BLaER1 (cell line): ENCODE measurements at regions not wholly inside any gene's neighbourhood (a gene's known extent, or its start where the extent isn't known, plus 50 kb on each side); places are given as distances from the start of the nearest gene placed in this dataset.

Source experiments
- H3K27ac ChIP-seq: shearing (Covaris generic); formaldehyde crosslinking; 2 replicates; pipeline ENCODE4 v1.8.1; 2022
- H3K27me3 ChIP-seq: shearing (Covaris generic); formaldehyde crosslinking; 2 replicates; pipeline ENCODE4 v1.8.1; 2022
- H3K36me3 ChIP-seq: shearing (Covaris generic); formaldehyde crosslinking; 2 replicates; pipeline ENCODE4 v1.8.1; 2022
- H3K4me1 ChIP-seq: shearing (Covaris generic); formaldehyde crosslinking; 2 replicates; pipeline ENCODE4 v1.8.1; 2022
- H3K4me2 ChIP-seq: shearing (Covaris generic); formaldehyde crosslinking; 2 replicates; pipeline ENCODE4 v1.8.1; 2022
- H3K4me3 ChIP-seq: shearing (Covaris generic); formaldehyde crosslinking; 2 replicates; pipeline ENCODE4 v1.8.1; 2022
- H3K9ac ChIP-seq: shearing (Covaris generic); formaldehyde crosslinking; 2 replicates; pipeline ENCODE4 v1.8.1; 2022
- H3K9me3 ChIP-seq: shearing (Covaris generic); formaldehyde crosslinking; 2 replicates; pipeline ENCODE4 v1.8.1; 2022
- H4K20me1 ChIP-seq: shearing (Covaris generic); formaldehyde crosslinking; 2 replicates; pipeline ENCODE4 v1.8.1; 2022
- Cebpa-rat ChIP-seq: shearing (Covaris generic); IDR thresholded peaks from 2 replicates; pipeline ENCODE4 v1.8.1; 2022

- Histone ChIP-seq H3K27me3 (no peaks in the 10 kb centered on the region), H3K36me3 (no peaks in the 10 kb centered on the region), H3K9me3 (no peaks in the 10 kb centered on the region), H3K9ac (no peak overlapping the region), H3K4me1 (no peaks in the 10 kb centered on the region), H3K27ac (no peak overlapping the region), H3K4me2 (no peak overlapping the region), H3K4me3 (no peak overlapping the region), H4K20me1 (no peaks in the 10 kb centered on the region)
- no peak for TF ChIP-seq Cebpa-rat
Observed at GRCh38 chr5:52587131-52587530, 200.6 kb upstream of the ITGA1 start.

- no peak overlapping the region for H3K9ac ChIP-seq
- no peak overlapping the region for H3K4me3 ChIP-seq
- H4K20me1 ChIP-seq = no peaks in the 10 kb centered on the region
- H3K4me2 ChIP-seq = no peak overlapping the region
- H3K27me3 ChIP-seq = no peaks in the 10 kb centered on the region
- H3K4me1 ChIP-seq = no peaks in the 10 kb centered on the region
- no peak overlapping the region for H3K27ac ChIP-seq
- no peaks in the 10 kb centered on the region for H3K9me3 ChIP-seq
- no peak for TF ChIP-seq Cebpa-rat
- no peaks in the 10 kb centered on the region for H3K36me3 ChIP-seq
Observed at GRCh38 chr5:52597625-52598024, 190.1 kb upstream of the ITGA1 start.

- no peak for TF ChIP-seq Cebpa-rat
- H3K27ac ChIP-seq = no peak overlapping the region
- no peaks in the 10 kb centered on the region for H3K9me3 ChIP-seq
- H4K20me1 ChIP-seq = no peaks in the 10 kb centered on the region
- no peak overlapping the region for H3K4me3 ChIP-seq
- H3K27me3 ChIP-seq = no peaks in the 10 kb centered on the region
- no peak overlapping the region for H3K4me2 ChIP-seq
- no peak overlapping the region for H3K9ac ChIP-seq
- H3K4me1 ChIP-seq = no peaks in the 10 kb centered on the region
- H3K36me3 ChIP-seq = no peaks in the 10 kb centered on the region
Observed at GRCh38 chr5:52598968-52599367, 188.7 kb upstream of the ITGA1 start.

- H3K4me2 ChIP-seq = no peak overlapping the region
- no peaks in the 10 kb centered on the region for H3K9me3 ChIP-seq
- H3K36me3 ChIP-seq = no peaks in the 10 kb centered on the region
- no peak for TF ChIP-seq Cebpa-rat
- no peaks in the 10 kb centered on the region for H4K20me1 ChIP-seq
- no peaks in the 10 kb centered on the region for H3K4me1 ChIP-seq
- no peak overlapping the region for H3K9ac ChIP-seq
- no peak overlapping the region for H3K4me3 ChIP-seq
- no peaks in the 10 kb centered on the region for H3K27me3 ChIP-seq
- no peak overlapping the region for H3K27ac ChIP-seq
Observed at GRCh38 chr5:52603778-52604554, 183.8 kb upstream of the ITGA1 start.

- no peaks in the 10 kb centered on the region for H3K27me3 ChIP-seq
- no peak for TF ChIP-seq Cebpa-rat
- no peaks in the 10 kb centered on the region for H4K20me1 ChIP-seq
- H3K4me1 ChIP-seq = no peaks in the 10 kb centered on the region
- H3K36me3 ChIP-seq = no peaks in the 10 kb centered on the region
- no peak overlapping the region for H3K4me2 ChIP-seq
- no peak overlapping the region for H3K27ac ChIP-seq
- H3K9ac ChIP-seq = no peak overlapping the region
- H3K4me3 ChIP-seq = no peak overlapping the region
- H3K9me3 ChIP-seq = no peaks in the 10 kb centered on the region
Observed at GRCh38 chr5:52605317-52606313, 182.1 kb upstream of the ITGA1 start.

GRCh38 chr5:52607227-52607824 is 180.4 kb upstream of the ITGA1 start:
- Histone ChIP-seq H3K9ac (no peak overlapping the region), H3K27me3 (no peaks in the 10 kb centered on the region), H3K27ac (no peak overlapping the region), H3K4me1 (no peaks in the 10 kb centered on the region), H4K20me1 (no peaks in the 10 kb centered on the region), H3K36me3 (no peaks in the 10 kb centered on the region), H3K4me3 (no peak overlapping the region), H3K9me3 (no peaks in the 10 kb centered on the region), H3K4me2 (no peak overlapping the region)
- TF ChIP-seq Cebpa-rat = no peak

- no peaks in the 10 kb centered on the region for H3K4me1 ChIP-seq
- H3K4me3 ChIP-seq = no peak overlapping the region
- H3K27ac ChIP-seq = no peak overlapping the region
- H3K27me3 ChIP-seq = no peaks in the 10 kb centered on the region
- TF ChIP-seq Cebpa-rat = no peak
- H3K4me2 ChIP-seq = no peak overlapping the region
- no peaks in the 10 kb centered on the region for H3K36me3 ChIP-seq
- no peak overlapping the region for H3K9ac ChIP-seq
- H4K20me1 ChIP-seq = no peaks in the 10 kb centered on the region
- H3K9me3 ChIP-seq = no peaks in the 10 kb centered on the region
Observed at GRCh38 chr5:52620315-52620714, 167.4 kb upstream of the ITGA1 start.

- Histone ChIP-seq H3K27ac (no peak overlapping the region), H3K4me3 (no peak overlapping the region), H4K20me1 (no peaks in the 10 kb centered on the region), H3K9ac (no peak overlapping the region), H3K9me3 (no peaks in the 10 kb centered on the region), H3K27me3 (no peaks in the 10 kb centered on the region), H3K4me2 (no peak overlapping the region), H3K4me1 (no peaks in the 10 kb centered on the region), H3K36me3 (no peaks in the 10 kb centered on the region)
- TF ChIP-seq Cebpa-rat = no peak
Observed at GRCh38 chr5:52623291-52623690, 164.4 kb upstream of the ITGA1 start.

- H3K27ac ChIP-seq = no peak overlapping the region
- no peaks in the 10 kb centered on the region for H3K27me3 ChIP-seq
- no peak overlapping the region for H3K9ac ChIP-seq
- no peaks in the 10 kb centered on the region for H3K36me3 ChIP-seq
- no peak for TF ChIP-seq Cebpa-rat
- no peak overlapping the region for H3K4me3 ChIP-seq
- H3K4me1 ChIP-seq = no peaks in the 10 kb centered on the region
- H4K20me1 ChIP-seq = no peaks in the 10 kb centered on the region
- H3K4me2 ChIP-seq = no peak overlapping the region
- H3K9me3 ChIP-seq = no peaks in the 10 kb centered on the region
Observed at GRCh38 chr5:52624291-52624690, 163.4 kb upstream of the ITGA1 start.

GRCh38 chr5:52626312-52626711 is 161.4 kb upstream of the ITGA1 start:
- H4K20me1 ChIP-seq = no peaks in the 10 kb centered on the region
- H3K36me3 ChIP-seq = no peaks in the 10 kb centered on the region
- H3K4me1 ChIP-seq = no peaks in the 10 kb centered on the region
- H3K9ac ChIP-seq = no peak overlapping the region
- no peak for TF ChIP-seq Cebpa-rat
- H3K9me3 ChIP-seq = no peaks in the 10 kb centered on the region
- H3K4me2 ChIP-seq = no peak overlapping the region
- H3K27ac ChIP-seq = no peak overlapping the region
- H3K27me3 ChIP-seq = no peaks in the 10 kb centered on the region
- no peak overlapping the region for H3K4me3 ChIP-seq
